GM12874 (cell line): ENCODE measurements at regions not wholly inside any gene's neighbourhood (a gene's known extent, or its start where the extent isn't known, plus 50 kb on each side); places are given as distances from the start of the nearest gene placed in this dataset.

ENCODE experiments used
- TF ChIP-seq, protein P1 (sequence below): IDR thresholded peaks from 2 replicates; pipeline ENCODE4 v1.5.1; 2011; ENCODE audit warnings: low read depth, mild to moderate bottlenecking, control low read depth, low read length, moderate library complexity; ENCODE audit not compliant: insufficient read depth

DNA sequence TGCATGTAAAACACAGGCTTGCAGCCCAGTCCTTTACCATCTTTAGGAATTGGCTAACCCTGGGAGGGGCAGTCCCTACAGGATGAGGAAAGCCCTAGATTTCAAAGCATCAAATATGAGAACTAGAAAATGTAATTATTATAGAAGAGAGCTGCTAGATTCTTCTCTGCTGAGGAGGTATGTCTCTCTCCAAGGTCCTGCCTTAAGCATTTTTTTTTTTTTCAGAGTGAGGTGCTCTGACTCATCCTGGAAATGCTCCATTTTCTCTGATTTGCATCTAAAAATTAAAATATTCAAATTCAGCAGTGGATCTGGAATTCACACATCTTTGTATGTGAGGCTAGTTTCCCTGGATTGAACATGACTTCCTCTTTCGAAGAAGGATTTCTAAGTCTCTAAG, 149.8 kb downstream of the ZNF648 start:
- TF ChIP-seq, protein P1, sequence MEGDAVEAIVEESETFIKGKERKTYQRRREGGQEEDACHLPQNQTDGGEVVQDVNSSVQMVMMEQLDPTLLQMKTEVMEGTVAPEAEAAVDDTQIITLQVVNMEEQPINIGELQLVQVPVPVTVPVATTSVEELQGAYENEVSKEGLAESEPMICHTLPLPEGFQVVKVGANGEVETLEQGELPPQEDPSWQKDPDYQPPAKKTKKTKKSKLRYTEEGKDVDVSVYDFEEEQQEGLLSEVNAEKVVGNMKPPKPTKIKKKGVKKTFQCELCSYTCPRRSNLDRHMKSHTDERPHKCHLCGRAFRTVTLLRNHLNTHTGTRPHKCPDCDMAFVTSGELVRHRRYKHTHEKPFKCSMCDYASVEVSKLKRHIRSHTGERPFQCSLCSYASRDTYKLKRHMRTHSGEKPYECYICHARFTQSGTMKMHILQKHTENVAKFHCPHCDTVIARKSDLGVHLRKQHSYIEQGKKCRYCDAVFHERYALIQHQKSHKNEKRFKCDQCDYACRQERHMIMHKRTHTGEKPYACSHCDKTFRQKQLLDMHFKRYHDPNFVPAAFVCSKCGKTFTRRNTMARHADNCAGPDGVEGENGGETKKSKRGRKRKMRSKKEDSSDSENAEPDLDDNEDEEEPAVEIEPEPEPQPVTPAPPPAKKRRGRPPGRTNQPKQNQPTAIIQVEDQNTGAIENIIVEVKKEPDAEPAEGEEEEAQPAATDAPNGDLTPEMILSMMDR, result no peak

DNA sequence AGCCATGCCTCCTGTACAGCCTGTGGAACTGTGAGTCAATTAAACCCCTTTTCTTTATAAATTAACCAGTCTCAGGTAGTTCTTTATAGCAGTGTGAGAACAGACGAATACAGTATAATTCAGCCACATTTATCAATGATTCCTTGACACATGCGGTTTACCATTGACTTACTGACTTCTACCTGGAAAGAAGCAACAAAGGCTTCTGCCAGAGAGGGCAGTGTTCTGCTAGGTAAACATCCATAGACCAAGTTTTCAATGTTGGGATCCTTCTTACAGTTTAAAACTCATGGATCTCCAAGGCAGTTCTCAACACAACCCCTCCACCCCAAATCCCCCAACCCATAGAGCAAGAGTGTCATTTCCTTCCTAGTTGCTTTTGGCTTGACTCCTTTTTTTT, 150.6 kb downstream of the ZNF648 start:
- TF ChIP-seq, protein P1, result no peak

GRCh38 chr1:181909010-181909409, 152.5 kb downstream of the ZNF648 start:
- TF ChIP-seq, protein P1, result no peak

GRCh38 chr1:181906631-181907030, 154.9 kb downstream of the ZNF648 start:
- TF ChIP-seq, protein P1, result no peak

DNA sequence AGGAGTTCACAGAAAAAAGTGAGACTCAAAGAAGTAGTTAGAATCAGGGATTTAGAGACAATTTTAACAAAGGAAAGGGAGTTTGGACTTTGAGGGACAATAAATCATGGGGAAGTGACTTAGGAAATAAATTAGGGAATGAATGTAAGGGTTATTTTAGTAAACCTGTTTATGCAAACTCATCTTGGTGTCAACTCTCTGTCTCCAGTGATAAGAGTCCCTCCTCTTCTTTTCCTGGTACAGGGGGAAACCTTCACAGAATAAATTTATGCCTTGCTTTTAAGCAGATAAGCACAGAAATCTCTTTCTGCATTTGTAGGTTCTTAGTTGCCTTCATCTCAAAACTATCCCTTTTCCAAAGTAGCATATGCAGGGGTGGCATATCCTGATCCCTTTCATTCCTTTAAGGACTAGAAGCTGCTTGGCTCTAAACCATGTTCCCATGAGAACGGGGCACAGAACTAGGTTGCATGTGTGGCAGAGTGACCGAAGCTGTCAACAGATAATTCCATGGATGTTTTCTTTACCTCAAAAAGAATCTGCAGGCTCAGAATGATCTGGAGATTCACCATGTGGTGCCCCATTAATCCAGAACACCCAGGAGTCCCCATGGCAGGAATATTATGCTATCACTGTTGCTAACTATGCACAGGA, 155.4 kb downstream of the ZNF648 start:
- TF ChIP-seq, protein P1, result no peak

- TF ChIP-seq, protein P1, result no peak
These were observed 162.7 kb downstream of the ZNF648 start for GRCh38 chr1:181898773-181899172.

DNA sequence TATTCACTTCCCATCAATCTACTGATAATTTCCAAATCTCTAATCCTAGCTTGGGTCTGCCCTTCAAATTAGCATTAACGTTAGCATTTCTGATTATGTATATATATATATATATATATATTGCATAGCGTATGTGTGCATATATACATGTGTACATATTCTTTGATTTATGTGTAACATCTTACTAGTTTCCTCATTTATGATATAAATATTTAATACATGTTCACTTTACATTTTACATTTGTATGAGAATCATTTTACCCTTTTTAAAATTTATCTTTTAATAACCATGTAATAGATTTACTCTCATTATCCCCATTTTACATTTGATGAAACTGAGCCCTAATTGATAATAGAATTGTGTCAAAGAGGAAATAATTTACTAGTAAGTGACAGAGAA, 164.7 kb downstream of the ZNF648 start:
- TF ChIP-seq, protein P1, result no peak
